Fibroblast of lung (primary cell): ENCODE measurements at regions not wholly inside any gene's neighbourhood (a gene's known extent, or its start where the extent isn't known, plus 50 kb on each side); places are given as distances from the start of the nearest gene placed in this dataset.

Source experiments
- EZH2 ChIP-seq: IDR thresholded peaks from 2 replicates; pipeline ENCODE4 v1.5.1; 2012; ENCODE audit warnings: low read length, control low read depth, mild to moderate bottlenecking; ENCODE audit errors: missing control alignments
- TF ChIP-seq, protein P1 (sequence below), 2 donors: IDR thresholded peaks in 1 of 2; conservative IDR thresholded peaks in 1 of 2; 1 replicate in 1 of 2; 2 replicates in 1 of 2; pipeline ENCODE4 v1.5.1; 2011 to 2012; ENCODE audit warnings: low read length in 2 of 2, control low read depth in 1 of 2, inconsistent platforms in 1 of 2, low read depth in 1 of 2, mild to moderate bottlenecking in 1 of 2

DNA sequence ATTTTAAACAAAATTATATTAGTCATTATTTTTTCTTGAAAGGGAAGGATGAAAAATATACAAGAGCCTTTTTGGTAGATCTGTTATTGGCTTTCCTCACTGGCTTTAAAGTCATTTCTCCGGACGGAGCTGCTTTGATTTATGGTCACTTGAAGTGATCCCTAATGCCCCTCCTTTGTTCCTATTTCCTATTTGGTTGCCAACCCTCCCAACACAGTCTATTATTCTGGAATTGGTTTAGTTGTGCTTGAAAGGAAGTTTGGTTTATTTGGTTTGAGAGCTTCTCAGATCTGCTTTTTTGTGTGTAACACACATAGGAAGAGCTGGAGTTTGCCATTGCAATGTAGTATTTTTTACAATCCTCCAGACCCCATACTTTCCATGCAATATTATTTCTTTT, 347.9 kb downstream of the RFPL4B start:
- TF ChIP-seq, protein P1, sequence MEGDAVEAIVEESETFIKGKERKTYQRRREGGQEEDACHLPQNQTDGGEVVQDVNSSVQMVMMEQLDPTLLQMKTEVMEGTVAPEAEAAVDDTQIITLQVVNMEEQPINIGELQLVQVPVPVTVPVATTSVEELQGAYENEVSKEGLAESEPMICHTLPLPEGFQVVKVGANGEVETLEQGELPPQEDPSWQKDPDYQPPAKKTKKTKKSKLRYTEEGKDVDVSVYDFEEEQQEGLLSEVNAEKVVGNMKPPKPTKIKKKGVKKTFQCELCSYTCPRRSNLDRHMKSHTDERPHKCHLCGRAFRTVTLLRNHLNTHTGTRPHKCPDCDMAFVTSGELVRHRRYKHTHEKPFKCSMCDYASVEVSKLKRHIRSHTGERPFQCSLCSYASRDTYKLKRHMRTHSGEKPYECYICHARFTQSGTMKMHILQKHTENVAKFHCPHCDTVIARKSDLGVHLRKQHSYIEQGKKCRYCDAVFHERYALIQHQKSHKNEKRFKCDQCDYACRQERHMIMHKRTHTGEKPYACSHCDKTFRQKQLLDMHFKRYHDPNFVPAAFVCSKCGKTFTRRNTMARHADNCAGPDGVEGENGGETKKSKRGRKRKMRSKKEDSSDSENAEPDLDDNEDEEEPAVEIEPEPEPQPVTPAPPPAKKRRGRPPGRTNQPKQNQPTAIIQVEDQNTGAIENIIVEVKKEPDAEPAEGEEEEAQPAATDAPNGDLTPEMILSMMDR (conservative IDR thresholded peaks at IDR 0.05 in 1 of 2, IDR thresholded peaks at IDR 0.05 in 1 of 2; ENCODE audit: low read depth in 1 of 2, low read length in 2 of 2): no peak
- TF ChIP-seq EZH2: no peak
